ENCODE measurements at regions not wholly inside any gene's neighbourhood (a gene's known extent, or its start where the extent isn't known, plus 50 kb on each side); places are given as distances from the start of the nearest gene placed in this dataset.

DNA sequence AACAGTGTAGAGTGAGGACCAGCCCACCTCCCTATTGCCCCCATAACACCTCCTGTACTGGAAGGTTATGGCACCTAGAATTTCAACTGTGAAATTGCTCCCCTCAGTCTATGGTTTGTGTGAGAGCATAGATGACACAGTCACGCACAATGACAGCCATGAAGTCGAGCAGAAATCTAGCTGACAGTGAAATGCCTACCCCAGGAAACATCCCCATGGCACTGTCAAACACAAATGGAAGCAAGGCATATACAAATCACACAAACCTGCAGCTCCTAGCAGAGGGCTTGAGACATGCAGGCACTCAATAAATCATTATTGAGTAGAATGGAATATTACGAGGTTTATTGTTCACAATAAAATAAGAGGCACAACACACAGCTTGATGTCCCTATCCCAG is 142.5 kb upstream of the ST6GALNAC5 start (continued):
- TF ChIP-seq, protein P1, sequence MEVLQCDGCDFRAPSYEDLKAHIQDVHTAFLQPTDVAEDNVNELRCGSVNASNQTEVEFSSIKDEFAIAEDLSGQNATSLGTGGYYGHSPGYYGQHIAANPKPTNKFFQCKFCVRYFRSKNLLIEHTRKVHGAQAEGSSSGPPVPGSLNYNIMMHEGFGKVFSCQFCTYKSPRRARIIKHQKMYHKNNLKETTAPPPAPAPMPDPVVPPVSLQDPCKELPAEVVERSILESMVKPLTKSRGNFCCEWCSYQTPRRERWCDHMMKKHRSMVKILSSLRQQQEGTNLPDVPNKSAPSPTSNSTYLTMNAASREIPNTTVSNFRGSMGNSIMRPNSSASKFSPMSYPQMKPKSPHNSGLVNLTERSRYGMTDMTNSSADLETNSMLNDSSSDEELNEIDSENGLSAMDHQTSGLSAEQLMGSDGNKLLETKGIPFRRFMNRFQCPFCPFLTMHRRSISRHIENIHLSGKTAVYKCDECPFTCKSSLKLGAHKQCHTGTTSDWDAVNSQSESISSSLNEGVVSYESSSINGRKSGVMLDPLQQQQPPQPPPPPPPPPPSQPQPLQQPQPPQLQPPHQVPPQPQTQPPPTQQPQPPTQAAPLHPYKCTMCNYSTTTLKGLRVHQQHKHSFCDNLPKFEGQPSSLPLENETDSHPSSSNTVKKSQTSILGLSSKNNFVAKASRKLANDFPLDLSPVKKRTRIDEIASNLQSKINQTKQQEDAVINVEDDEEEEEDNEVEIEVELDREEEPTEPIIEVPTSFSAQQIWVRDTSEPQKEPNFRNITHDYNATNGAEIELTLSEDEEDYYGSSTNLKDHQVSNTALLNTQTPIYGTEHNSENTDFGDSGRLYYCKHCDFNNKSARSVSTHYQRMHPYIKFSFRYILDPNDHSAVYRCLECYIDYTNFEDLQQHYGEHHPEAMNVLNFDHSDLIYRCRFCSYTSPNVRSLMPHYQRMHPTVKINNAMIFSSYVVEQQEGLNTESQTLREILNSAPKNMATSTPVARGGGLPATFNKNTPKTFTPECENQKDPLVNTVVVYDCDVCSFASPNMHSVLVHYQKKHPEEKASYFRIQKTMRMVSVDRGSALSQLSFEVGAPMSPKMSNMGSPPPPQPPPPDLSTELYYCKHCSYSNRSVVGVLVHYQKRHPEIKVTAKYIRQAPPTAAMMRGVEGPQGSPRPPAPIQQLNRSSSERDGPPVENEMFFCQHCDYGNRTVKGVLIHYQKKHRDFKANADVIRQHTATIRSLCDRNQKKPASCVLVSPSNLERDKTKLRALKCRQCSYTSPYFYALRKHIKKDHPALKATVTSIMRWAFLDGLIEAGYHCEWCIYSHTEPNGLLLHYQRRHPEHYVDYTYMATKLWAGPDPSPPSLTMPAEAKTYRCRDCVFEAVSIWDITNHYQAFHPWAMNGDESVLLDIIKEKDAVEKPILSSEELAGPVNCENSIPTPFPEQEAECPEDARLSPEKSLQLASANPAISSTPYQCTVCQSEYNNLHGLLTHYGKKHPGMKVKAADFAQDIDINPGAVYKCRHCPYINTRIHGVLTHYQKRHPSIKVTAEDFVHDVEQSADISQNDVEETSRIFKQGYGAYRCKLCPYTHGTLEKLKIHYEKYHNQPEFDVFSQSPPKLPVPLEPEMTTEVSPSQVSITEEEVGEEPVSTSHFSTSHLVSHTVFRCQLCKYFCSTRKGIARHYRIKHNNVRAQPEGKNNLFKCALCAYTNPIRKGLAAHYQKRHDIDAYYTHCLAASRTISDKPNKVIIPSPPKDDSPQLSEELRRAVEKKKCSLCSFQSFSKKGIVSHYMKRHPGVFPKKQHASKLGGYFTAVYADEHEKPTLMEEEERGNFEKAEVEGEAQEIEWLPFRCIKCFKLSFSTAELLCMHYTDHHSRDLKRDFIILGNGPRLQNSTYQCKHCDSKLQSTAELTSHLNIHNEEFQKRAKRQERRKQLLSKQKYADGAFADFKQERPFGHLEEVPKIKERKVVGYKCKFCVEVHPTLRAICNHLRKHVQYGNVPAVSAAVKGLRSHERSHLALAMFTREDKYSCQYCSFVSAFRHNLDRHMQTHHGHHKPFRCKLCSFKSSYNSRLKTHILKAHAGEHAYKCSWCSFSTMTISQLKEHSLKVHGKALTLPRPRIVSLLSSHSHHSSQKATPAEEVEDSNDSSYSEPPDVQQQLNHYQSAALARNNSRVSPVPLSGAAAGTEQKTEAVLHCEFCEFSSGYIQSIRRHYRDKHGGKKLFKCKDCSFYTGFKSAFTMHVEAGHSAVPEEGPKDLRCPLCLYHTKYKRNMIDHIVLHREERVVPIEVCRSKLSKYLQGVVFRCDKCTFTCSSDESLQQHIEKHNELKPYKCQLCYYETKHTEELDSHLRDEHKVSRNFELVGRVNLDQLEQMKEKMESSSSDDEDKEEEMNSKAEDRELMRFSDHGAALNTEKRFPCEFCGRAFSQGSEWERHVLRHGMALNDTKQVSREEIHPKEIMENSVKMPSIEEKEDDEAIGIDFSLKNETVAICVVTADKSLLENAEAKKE (CRISPR knock-in tag; IDR thresholded peaks at IDR 0.05): no peak
- no peak for TF ChIP-seq STAT1 (IDR thresholded peaks at IDR 0.05; ENCODE audit: unreplicated experiment)
- TF ChIP-seq ZNF114 (CRISPR knock-in tag; IDR thresholded peaks at IDR 0.05): no peak
- TF ChIP-seq EZH2 (IDR thresholded peaks at IDR 0.05; ENCODE audit: low read depth, unreplicated experiment): no peak
- TF ChIP-seq CREB1 (CRISPR knock-in tag; IDR thresholded peaks at IDR 0.05; ENCODE audit: low read depth): no peak
- TF ChIP-seq JUNB (IDR thresholded peaks at IDR 0.05; ENCODE audit: unreplicated experiment): no peak
- TF ChIP-seq EZH2phosphoT487 (IDR thresholded peaks at IDR 0.05; ENCODE audit: unreplicated experiment): no peak

DNA sequence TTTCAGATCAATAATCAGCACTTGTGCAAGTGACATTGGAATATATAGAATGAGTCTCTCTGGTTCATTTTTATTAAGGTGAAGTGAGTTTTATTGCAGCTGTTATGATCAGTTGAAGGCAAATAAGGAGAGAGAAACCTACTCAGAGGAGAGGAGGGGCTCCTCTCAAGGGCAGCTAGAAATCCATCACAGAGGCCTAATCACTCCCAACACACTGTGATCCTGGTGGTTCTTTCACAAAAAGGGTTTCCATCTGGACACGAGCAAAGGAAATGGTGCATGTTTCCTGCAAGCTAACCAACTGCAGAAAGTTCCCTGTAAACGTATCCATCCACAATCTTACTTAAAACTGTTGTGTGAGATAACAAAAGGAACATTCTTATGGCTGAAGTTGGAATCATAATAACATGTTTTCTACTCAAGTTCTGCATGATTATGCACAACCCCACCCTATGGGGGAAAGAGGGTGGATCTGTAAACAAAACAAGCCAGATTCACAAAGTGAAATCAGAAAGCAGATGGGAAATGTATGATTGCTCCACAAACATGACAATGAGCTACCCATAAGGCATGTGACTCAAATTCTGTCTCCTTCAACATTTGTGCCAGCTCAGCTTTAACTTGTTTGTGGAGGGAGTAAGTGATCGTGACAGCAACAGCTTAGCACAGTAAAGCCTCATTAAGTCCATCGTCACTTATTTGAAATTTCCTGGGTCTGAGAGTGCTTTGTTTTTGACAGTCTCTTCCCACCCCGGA is 141.2 kb upstream of the ST6GALNAC5 start:
- no peak overlapping the region for H3K4me3 ChIP-seq
- peaks cover 14% of the 10 kb centered on the region; the same call in 1 of the 2 replicates for H3K9me2 ChIP-seq (ENCODE audit: insufficient read depth)
- no peaks in the 10 kb centered on the region for H3K79me2 ChIP-seq (replicated peaks; ENCODE audit: insufficient read depth)
- Mint-ChIP-seq H3K36me3 (ENCODE audit: low read depth) (no peaks in the 10 kb centered on the region), H3K4me1 (peaks cover 16% of the 10 kb centered on the region), H3K27ac (no peak overlapping the region), H3K4me3 (no peak overlapping the region), H3K9me3 (no peaks in the 10 kb centered on the region), H3K27me3 (ENCODE audit: insufficient read depth, low read depth, poor library complexity) (no peaks in the 10 kb centered on the region)
- H3K4me2 ChIP-seq: peak overlapping the region; percentile 11; the same call in 1 of the 2 replicates
- ATAC-seq (no peak), DNase-seq (ENCODE audit: low spot score) (no peak)
- peak overlapping the region; percentile 39 for H2AFZ ChIP-seq
- no peaks in the 10 kb centered on the region for H4K20me1 ChIP-seq (replicated peaks; ENCODE audit: insufficient read depth)
- no peaks in the 10 kb centered on the region for H3K36me3 ChIP-seq (ENCODE audit: insufficient read depth)
- peaks cover 12% of the 10 kb centered on the region; the same call in 1 of the 2 replicates for H3K4me1 ChIP-seq (ENCODE audit: insufficient read depth)
- H3K27ac ChIP-seq (ENCODE audit: low read depth): peak overlapping the region; percentile 30; the same call in 1 of the 2 replicates
- no peaks in the 10 kb centered on the region for H3K27me3 ChIP-seq (ENCODE audit: insufficient read depth)
- no peaks in the 10 kb centered on the region for H3F3A ChIP-seq (replicated peaks; ENCODE audit: low read depth)
- TF ChIP-seq, protein P2, sequence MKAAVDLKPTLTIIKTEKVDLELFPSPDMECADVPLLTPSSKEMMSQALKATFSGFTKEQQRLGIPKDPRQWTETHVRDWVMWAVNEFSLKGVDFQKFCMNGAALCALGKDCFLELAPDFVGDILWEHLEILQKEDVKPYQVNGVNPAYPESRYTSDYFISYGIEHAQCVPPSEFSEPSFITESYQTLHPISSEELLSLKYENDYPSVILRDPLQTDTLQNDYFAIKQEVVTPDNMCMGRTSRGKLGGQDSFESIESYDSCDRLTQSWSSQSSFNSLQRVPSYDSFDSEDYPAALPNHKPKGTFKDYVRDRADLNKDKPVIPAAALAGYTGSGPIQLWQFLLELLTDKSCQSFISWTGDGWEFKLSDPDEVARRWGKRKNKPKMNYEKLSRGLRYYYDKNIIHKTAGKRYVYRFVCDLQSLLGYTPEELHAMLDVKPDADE (IDR thresholded peaks at IDR 0.05): no peak
- TF ChIP-seq, protein P3, sequence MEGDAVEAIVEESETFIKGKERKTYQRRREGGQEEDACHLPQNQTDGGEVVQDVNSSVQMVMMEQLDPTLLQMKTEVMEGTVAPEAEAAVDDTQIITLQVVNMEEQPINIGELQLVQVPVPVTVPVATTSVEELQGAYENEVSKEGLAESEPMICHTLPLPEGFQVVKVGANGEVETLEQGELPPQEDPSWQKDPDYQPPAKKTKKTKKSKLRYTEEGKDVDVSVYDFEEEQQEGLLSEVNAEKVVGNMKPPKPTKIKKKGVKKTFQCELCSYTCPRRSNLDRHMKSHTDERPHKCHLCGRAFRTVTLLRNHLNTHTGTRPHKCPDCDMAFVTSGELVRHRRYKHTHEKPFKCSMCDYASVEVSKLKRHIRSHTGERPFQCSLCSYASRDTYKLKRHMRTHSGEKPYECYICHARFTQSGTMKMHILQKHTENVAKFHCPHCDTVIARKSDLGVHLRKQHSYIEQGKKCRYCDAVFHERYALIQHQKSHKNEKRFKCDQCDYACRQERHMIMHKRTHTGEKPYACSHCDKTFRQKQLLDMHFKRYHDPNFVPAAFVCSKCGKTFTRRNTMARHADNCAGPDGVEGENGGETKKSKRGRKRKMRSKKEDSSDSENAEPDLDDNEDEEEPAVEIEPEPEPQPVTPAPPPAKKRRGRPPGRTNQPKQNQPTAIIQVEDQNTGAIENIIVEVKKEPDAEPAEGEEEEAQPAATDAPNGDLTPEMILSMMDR (conservative IDR thresholded peaks at IDR 0.05; ENCODE audit: low read depth in 2 of 2): no peak
- no peak for TF ChIP-seq ZNF114 (CRISPR knock-in tag; IDR thresholded peaks at IDR 0.05)
